ENCODE measurements at regions not wholly inside any gene's neighbourhood (a gene's known extent, or its start where the extent isn't known, plus 50 kb on each side); places are given as distances from the start of the nearest gene placed in this dataset.

DNA sequence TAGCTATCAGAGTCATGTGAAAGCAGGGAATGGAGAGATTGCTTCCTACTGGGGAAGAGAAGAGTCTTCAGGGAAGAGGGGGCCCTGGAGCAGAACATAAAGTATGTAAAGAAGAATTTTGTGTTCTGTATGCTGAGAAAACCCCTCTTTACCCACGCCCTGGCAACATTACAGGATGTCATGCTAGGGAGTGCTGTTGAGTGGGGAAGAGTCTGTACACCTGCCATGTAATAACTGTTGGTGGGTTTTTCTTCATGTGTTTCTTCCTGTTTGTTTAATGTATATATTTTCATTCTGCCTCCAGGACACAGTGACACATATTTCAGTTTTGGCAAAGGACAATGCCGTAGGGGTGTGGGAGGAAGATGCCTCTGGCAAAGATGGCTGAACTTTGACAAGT, 122.8 kb upstream of the LPP start:
- no peak overlapping the region for H3K27ac ChIP-seq
- TF ChIP-seq CTCF (conservative IDR thresholded peaks at IDR 0.05; ENCODE audit: low read depth, low read length) = no peak
- H3K9ac ChIP-seq = no peak overlapping the region
- no peaks in the 10 kb centered on the region for H4K20me1 ChIP-seq (ENCODE audit: insufficient read depth)
- no peak overlapping the region for H3K4me2 ChIP-seq
- H3K4me1 ChIP-seq (ENCODE audit: low read depth, poor library complexity, severe bottlenecking) = no peaks in the 10 kb centered on the region
- no peak overlapping the region for H2AFZ ChIP-seq (ENCODE audit: low read depth)
- no peaks in the 10 kb centered on the region for H3K36me3 ChIP-seq (ENCODE audit: insufficient read depth)
- H3K4me3 ChIP-seq (IDR thresholded peaks at IDR 0.05; ENCODE audit: insufficient read depth, low read depth, low read length) = no peak overlapping the region
- no peaks in the 10 kb centered on the region for H3K79me2 ChIP-seq (ENCODE audit: insufficient read depth, low read depth)
- H3K27me3 ChIP-seq (ENCODE audit: insufficient read depth, low read depth) = no peaks in the 10 kb centered on the region

DNA sequence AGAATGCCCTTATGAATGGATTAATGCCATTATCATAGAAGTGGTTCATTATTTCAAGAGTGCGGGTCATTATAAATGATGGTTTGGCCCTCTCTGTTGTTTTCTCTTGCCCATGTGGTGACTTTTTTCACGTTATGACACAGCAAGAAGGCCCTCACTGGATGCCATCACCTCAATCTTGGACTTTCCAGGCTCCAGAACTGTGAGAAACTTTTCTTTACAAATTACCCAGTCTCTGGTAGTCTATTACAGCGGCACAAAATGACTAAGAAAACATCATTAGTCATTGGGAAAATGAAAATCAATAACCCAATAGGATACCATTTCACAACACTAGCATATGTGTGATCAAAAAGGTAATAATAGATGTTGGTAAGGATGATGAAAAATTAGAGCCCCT, 119.0 kb upstream of the LPP start:
- no peaks in the 10 kb centered on the region for H4K20me1 ChIP-seq (ENCODE audit: insufficient read depth)
- H3K79me2 ChIP-seq (ENCODE audit: insufficient read depth, low read depth) = no peaks in the 10 kb centered on the region
- H3K9ac ChIP-seq = no peak overlapping the region
- H3K27me3 ChIP-seq (ENCODE audit: insufficient read depth, low read depth) = no peaks in the 10 kb centered on the region
- TF ChIP-seq CTCF (conservative IDR thresholded peaks at IDR 0.05; ENCODE audit: low read depth, low read length) = no peak
- no peak overlapping the region for H2AFZ ChIP-seq (ENCODE audit: low read depth)
- no peak overlapping the region for H3K4me2 ChIP-seq
- no peaks in the 10 kb centered on the region for H3K4me1 ChIP-seq (ENCODE audit: low read depth, poor library complexity, severe bottlenecking)
- H3K27ac ChIP-seq = no peak overlapping the region
- no peak overlapping the region for H3K4me3 ChIP-seq (IDR thresholded peaks at IDR 0.05; ENCODE audit: insufficient read depth, low read depth, low read length)
- H3K36me3 ChIP-seq (ENCODE audit: insufficient read depth) = no peaks in the 10 kb centered on the region

- Histone ChIP-seq H3K27ac (no peak overlapping the region), H3K4me1 (ENCODE audit: low read depth, poor library complexity, severe bottlenecking) (no peaks in the 10 kb centered on the region), H2AFZ (ENCODE audit: low read depth) (no peak overlapping the region), H3K9ac (no peak overlapping the region), H3K79me2 (ENCODE audit: insufficient read depth, low read depth) (no peaks in the 10 kb centered on the region), H4K20me1 (ENCODE audit: insufficient read depth) (no peaks in the 10 kb centered on the region), H3K4me2 (no peak overlapping the region), H3K27me3 (ENCODE audit: insufficient read depth, low read depth) (no peaks in the 10 kb centered on the region), H3K4me3 (IDR thresholded peaks at IDR 0.05; ENCODE audit: insufficient read depth, low read depth, low read length) (no peak overlapping the region), H3K36me3 (ENCODE audit: insufficient read depth) (no peaks in the 10 kb centered on the region)
- no peak for TF ChIP-seq CTCF (conservative IDR thresholded peaks at IDR 0.05; ENCODE audit: low read depth, low read length)
These were observed 117.4 kb upstream of the LPP start for GRCh38 chr3:188036375-188037194.

- H3K27me3 ChIP-seq (ENCODE audit: insufficient read depth, low read depth) = no peaks in the 10 kb centered on the region
- H3K4me2 ChIP-seq = no peak overlapping the region
- no peaks in the 10 kb centered on the region for H3K4me1 ChIP-seq (ENCODE audit: low read depth, poor library complexity, severe bottlenecking)
- H3K36me3 ChIP-seq (ENCODE audit: insufficient read depth) = no peaks in the 10 kb centered on the region
- no peak overlapping the region for H3K4me3 ChIP-seq (IDR thresholded peaks at IDR 0.05; ENCODE audit: insufficient read depth, low read depth, low read length)
- no peaks in the 10 kb centered on the region for H3K79me2 ChIP-seq (ENCODE audit: insufficient read depth, low read depth)
- no peaks in the 10 kb centered on the region for H4K20me1 ChIP-seq (ENCODE audit: insufficient read depth)
- H3K27ac ChIP-seq = no peak overlapping the region
- H3K9ac ChIP-seq = no peak overlapping the region
- no peak overlapping the region for H2AFZ ChIP-seq (ENCODE audit: low read depth)
- no peak for TF ChIP-seq CTCF (conservative IDR thresholded peaks at IDR 0.05; ENCODE audit: low read depth, low read length)
These were observed 116.7 kb upstream of the LPP start for GRCh38 chr3:188037195-188037718.
